Stimulated activated CD4-positive, alpha-beta T cell treated with anti-CD3 and anti-CD28 coated beads, Interleukin-1b, Interleukin-23, amount 100 ng/mL, for 4 hours (primary cell): ENCODE measurements at regions not wholly inside any gene's neighbourhood (a gene's known extent, or its start where the extent isn't known, plus 50 kb on each side); places are given as distances from the start of the nearest gene placed in this dataset.
"Not testable (repeated sequence)": the region's sequence is repeated elsewhere in the genome, so short reads cannot be mapped to it uniquely, and the experiment has no call there.

ENCODE experiments used
- DNase-seq, 2 donors: peaks; one replicate each; pipeline ENCODE4 v3.0.0-alpha.2; 2020; ENCODE audit warnings: low read depth in 2 of 2

DNA sequence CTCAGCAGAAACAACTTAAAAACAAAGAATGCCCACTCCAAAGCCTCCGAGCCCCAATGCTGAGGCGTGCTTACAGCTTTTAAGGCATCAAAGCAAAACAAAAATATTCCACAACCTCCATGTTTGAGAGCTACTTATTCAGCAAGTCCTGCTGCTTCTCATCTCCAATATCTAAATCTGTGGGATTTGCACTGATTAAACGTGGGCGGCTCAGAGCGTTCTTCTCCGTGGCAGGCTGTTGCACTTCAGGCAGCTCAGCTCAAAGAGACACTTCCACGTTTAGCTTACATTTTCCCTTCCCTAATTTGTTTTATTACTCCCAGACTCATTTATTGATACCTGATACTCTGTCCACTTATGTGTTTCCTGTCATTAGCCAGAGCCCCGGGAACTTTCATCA is 282.6 kb upstream of the MCTP2 start:
- no peak for DNase-seq

DNA sequence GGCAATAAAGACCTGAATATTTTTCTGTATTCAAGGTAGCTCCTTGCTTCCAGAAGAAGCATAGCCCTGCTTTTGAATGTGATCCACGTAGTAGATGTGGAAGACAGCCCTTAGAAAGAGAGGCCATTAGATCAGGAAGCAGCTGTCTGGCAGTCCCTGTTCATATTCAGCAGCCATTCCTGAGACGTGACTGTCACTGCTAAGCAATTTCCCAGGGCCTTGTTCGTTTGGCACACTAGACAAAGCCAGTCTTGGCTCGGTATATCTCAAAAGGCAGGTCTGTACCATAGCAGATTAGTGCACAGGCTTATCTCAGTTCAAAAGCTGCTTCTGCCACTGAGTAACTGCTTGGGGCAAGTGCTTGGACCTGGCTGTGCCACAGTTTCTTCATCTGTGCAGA is 287.8 kb upstream of the MCTP2 start:
- no peak for DNase-seq

DNA sequence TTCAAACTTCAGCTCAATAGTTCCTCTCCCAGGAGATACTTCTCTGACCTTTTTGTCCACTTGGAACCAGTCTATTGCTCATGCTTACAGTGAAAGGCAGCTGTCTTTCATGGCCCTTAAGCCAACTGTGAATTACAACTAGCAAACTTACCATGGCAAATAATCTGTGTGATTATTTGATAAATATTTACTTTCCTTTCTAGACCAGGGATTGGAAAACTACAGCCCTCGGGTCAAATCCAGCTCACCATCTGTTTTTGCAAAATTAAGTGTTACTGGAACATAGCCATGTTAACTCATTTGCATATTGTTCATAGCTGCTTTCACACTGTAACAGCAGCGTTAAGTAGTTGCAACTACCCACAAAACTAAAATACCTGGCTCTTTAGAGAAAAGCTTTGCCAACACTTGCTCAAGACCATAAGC is 289.1 kb upstream of the MCTP2 start:
- DNase-seq, result no peak

DNA sequence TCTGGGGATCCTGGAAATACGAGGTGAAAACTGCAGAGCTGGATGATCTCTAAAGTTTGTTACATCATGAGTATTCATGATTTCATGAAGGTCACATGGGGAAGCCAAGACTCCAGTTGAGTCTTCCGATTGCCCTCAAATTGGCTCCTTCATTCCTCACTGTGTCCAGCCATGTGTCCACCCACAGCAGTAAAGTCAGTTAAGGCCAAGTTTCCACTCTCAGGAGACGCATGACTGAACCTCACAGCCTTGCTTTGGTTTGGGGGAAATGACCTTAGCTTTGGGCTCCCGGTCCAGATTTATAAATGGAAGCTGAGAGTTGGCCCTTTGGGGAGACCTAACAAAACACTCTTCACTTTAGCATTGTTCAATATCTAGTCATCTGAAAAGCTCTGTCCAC is 289.7 kb upstream of the MCTP2 start:
- no peak for DNase-seq

DNA sequence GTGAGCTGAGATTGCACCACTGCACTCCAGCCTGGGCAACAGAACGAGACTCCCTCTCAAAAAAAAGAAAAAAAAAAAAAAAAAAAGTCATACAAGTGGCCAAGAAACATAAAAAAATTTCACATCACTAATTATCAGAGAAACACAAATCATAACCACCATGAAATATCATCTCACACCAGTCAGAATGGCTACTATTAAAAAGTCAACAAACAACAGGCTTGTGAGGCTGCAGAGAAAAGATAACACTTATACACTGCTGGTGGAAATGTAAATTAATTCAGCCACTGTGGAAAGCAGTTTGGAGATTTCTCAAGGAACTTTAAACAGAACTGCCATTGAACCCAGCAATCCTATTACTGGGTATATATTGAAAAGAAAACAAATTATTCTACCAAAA is 291.1 kb upstream of the MCTP2 start:
- DNase-seq, result no peak

DNA sequence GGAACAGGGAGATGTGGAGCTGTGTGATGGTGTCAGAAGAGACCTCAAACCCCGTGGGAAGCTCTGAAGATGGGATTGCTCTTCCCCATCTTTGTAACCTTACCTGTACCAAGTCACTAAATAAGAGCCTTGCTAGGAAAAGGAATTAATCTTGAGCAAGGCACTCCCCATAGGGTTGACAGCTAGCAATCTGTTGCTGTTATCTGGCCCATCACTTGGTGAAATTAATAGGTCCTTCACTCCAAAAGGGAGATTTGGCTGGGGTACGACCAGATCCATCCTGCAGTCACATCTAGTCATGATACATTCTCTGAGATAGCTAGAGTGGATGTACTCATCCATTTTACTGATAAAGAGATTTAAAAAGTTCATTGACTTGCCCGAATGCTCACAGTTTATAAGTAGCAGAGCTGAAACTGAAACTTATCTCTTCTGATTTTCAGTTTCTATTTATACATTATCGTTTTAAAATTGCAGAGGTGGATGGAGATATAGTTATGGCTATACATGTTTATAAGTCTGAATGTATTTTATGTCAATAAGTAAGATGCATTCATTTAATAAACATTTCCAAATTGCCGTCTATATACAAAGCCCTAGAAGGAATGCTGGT is 299.1 kb upstream of the MCTP2 start:
- DNase-seq, result no peak

DNA sequence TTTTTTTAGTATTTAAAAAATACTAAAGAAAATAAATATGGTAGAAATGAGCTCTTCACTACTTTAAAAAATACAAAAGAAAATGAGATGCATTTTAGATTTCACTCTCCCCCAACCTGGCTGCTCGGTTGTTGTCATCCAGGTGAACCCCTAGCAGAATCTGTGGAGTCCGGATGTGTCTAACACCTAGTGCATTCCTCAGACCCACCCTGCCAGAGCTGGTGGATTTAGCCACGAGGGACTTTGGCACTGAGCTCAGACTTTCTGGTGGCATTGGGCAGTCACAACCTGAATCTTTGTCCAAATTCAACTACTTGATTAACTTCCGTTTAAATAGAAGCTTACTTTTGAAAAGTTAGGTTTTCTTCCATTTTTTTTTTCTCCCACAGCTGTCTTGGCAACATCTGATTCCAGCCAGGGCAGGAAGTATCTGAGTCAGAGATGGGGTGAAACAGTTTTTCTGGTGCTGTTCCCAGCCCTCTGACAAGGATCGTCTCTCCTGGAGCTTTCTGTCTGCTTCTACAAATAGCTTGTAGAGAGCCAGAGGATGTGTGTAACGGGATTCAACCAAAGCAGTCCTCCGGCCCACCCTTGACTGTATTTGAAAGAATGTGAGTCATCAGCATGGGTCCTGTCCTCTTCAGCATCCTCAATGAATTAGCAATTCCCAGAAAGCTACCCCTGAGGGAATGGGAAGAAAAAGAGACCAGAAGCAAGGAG is 301.8 kb upstream of the MCTP2 start:
- DNase-seq, result no peak

DNA sequence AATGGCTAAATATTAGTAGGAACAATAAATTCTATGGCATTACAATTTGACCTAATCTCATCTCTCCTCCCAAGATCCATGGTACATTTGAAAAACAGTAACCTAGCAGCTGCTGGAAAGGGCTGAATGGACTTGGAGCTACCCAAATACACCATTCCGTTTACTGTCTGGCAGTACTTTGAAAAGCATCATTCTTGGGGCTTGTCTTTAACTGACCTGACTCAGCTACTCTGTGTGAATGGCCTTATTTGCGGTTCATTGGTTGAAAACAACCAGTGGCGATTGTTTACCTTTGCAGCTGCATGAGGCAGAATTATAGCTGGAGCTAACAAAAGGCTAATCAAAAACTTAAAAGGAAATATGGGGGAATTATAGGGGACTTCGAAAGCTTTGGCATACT is 311.2 kb upstream of the MCTP2 start:
- DNase-seq, result no peak

DNA sequence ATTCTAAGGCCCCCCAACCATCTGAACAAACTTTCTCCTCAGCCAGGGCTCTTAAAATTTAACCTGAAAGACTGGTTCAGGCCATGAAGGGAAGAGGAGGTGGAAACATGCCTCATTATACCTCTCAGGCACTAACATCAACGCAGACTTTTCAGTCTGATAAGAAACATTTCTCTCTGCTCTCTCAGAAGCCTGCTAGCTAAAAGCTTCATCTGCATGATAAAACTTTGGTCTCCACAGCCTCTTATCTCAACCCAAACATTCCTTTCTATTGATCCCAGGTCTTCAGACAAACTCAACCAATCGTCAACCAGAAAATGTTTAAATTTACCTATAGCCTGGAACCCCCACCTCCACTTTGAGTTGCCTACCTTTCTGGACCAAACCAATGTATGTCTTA is 312.6 kb upstream of the MCTP2 start:
- DNase-seq, result not testable (repeated sequence)

DNA sequence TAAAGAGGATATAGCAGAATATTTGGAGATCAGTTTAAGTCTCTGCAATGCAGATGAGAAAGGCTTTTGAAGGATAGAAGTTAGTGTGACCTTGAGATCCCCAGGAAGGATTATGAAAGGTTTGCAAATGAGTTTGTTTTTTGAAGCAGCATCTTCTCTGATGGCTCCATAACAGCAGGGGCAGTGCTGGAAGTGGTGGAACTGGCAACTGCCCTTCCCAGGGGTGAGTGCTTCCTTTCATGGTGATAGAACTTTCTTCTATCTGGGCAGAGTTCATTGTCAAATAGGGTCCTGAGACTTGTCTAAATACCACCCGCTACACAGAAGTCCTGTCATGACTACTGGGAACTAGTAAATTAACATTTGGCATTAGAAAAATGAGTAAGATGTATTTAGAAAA is 314.2 kb upstream of the MCTP2 start:
- DNase-seq, result no peak

DNA sequence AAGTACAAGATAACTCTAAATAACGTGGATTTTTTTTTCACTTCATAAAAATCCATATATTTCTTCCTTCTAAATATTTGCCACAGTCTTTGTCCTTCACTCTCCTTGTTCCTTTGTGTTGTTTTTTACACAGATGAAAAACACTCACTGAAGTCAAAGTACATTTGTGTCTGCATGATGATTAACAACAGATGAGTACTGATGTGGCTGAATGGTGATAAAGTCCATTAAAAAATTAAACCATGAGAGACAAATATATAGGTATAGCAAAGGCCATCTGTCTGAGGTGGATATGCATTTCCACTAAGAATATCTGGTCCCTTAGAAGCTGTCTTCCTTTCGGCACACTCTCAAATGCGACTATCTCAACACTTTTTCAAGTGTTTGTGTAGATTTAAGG is 317.5 kb upstream of the MCTP2 start:
- no peak for DNase-seq

DNA sequence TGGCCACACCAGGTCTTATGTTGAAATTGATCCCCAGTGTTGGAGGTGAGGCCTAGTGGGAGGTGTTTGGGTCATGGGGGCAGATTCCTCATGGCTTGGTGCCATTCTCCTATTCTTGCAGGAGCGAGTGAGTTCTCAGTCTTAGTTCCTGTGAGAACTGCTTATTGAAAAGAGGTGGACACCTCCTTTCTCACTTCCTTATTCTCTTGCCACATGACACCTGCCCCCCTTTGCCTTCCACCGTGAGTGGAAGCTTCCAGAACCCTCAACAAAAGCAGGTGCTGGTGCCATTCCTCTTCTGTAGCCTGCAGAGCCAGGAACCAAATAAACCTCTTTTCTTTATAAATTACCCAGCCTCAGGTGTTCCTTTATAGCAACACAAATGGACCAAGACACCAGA is 318.1 kb upstream of the MCTP2 start:
- DNase-seq, result no peak

DNA sequence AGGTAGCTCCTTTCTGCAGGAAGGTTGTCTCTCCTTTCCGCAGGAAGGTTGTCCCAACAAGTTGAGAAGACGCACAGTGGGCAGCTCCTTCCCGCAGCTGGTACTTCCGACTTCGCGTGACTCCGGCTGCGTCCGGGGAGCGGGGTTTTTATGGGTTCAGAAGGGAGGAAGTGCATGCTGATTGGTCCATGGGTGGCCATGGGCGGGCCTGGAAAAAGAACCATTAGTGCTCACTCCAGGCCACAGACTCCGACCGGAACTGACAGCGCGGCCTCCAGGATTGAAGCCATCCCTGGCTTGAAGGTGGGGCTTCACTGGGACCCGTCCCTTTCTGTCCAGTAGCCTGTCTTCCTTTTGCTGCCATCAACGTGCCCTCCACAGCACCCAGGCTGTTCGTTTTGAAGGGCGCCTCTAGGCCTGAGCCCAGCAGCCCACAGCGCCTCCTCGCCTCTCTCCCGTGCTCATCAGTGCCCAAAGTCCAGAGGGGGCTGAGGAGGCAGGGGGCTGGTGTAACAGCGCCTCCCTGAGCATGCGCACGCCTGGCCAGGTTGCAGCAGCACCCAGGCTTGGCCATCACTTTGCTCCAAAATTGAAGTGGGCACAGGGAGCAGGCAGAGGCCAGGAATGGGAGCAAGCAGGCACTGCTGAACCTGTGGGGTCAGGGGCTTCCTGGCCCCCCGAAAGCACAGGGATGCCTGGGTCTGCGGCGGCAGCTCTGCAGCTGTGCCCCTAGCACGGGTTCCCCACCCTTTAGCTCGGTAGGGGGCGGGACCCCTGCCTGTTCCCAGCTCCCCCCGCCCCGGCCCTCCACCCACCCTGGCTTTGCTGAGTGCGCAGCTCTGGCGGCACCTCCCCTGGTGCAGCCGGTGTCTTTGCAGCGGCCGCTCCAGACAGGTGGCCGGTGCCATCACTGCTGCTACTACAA is 330.6 kb upstream of the MCTP2 start:
- DNase-seq, result no peak

DNA sequence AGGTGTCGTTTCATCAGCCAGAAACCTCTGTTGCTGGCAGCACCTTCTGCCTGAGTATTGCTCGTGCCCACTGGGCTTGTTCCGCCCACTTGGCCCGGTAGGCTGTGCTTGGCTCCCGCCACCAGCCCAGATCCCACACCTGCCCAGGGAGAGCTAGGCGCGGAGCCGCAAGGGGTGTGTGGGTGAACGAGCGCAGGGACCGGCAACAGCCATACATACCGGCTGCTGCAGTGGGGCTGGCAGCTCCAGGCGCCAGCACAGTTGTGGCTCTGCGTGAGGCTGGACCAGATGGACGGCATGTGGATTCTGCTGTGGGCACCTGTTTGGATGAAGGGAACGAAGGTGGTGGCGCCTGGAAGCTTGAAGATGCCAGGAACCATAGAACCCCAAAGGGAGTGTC is 331.5 kb upstream of the MCTP2 start:
- DNase-seq, result no peak

DNA sequence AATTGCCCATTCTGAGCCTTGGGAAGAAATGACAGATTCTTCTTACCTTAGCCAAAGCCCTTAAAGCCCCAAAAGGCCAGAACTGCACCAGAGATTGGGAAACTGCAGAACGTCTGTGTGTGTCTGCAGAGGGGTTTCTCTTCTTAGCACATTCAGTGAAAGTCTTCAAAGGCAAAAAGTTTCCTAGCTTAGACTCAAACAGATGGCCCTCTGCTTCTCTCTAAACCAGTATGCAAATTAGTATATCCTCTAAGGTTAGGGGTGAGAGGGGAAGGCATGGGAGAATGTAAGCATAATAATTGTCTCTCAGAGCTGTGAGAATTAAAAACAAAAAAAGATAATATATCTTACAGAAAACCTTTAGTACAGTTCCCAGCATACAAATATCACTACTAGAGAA is 334.0 kb upstream of the MCTP2 start:
- no peak for DNase-seq

DNA sequence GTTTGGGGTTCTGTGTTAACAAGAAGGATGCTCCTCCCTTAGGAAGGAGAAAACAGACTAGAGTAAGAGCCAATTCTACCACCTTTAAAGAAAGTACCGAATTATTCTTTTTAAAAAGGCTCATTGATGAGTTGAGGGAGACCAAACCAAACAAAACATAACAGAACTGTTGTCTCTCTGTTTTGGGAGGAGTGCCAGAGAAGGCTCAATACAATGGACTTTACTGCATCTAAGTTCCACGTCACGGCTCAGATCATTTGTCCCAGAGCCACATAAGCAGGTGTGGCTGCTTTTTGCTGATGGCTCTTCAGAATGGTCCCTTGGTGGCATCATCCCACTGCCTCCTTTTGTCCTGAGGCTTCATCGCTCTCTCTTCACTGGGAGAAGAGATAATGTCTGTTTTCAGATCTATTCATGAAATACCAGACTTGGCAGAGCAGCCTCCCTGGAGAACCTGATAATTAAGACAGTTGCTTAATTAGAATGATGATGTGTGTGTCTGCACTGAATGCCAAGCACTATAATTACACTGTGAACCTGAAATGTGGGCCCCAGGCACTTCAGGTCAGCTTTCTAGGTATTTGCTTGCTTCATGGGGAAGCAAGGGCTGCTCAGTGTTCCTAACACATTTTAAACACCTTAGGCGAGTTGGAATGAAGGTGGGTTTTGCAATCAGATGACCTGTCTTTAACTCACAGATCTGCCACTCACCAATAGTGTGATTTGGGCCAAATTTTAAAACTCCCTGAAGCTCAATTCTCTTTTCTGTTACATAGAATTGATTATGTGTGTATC is 335.2 kb upstream of the MCTP2 start:
- DNase-seq, result no peak

DNA sequence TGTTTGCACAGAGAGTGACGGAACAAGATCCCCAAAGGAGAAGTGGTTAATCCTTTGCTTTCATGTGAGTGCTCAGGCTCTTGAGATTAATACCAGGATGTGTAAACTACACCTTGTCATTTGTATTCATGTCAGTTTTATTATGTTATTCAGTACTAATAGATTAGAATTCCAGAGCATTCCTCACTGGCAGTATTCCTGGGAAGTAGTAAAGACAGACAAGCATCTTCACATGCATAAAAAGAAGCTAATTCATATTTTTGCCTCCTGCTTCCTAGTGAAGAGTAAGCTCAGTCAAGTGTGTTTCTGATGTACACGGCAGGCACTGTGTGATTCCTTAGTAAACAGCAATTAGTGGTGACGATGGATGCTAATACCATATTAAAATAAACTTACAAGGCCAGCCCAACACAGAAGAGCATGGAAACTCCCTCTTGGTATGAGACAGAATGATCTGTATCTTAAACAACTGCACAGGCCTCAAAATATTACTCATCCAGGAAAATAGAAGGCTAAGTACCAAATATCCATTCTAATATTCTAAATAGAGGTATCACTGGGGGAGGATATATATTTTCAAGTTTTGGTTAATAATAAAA is 336.8 kb upstream of the MCTP2 start:
- DNase-seq, result no peak

DNA sequence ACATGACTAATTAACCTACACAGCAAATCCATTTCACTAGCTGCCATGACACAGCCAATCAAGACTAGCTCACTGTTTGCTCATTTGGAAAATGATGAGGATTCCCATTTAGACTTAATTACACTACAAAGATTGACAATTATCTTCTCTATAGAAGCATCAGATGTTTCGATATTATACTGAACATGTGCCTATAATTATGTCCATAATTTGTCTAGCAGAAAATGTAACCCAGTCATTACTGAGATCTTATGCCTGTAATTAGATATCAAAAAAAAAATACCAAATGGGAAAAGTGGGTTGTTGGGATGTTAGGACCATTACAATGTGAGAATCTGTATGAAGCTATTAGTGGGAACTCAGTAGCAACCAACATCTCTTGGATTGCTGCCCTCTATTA is 344.2 kb upstream of the MCTP2 start:
- DNase-seq, result no peak

DNA sequence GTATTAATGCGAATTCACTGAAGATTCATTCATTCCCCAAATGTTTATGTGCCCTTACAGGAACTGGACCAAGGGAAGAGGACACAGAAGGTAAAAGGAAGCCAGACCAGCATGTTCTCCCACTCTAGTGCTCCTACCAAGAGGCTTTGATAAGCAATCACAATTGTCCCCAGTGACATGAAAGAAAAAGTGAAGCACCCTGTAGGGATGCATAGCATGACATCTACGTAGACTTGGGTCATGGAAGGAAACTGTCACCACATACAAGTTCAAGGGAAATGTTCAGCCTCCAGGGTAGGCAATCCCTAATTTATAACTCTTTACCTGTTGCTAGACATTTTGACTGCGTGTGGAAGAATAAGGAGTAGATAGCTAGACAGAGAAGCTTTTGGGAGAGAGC is 348.6 kb upstream of the MCTP2 start:
- DNase-seq, result no peak

DNA sequence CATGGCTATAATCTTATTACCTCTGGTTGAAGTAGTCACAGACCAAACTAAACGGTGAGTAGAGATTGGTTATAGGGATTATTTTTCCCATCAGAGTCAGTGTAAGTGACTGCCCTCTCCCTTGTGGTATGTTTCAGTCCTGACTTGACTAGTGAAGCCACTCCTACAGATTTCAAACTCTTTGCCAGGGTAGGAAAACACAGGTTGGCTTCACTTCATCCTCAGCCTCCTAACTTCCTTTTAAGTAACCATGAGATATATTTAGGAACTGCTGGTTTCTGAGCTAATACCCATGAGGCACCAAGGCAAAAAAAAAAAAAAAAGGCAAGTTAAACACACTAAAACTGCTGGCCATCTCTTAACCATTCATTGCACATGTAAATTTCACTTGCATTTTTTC is 349.2 kb upstream of the MCTP2 start:
- DNase-seq, result no peak

DNA sequence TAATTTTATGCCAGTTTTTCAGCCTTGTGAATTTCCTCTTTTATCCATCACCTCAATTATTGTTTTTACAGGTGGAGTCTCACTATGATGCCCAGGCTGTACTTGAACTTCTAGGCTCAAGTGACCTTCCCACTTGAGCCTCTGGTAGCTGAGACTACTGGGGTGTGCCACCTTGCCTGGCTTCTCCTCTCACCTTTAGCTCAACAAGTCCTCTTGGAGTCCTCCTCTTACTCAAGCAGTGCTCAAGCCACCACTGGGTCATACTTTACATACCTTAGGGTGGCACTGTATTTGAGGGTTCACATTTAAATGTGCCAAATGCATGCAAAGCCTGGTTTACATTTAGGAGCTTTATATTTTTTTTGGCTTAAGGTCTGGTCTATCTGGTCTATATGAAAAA is 350.1 kb upstream of the MCTP2 start:
- DNase-seq, result no peak

DNA sequence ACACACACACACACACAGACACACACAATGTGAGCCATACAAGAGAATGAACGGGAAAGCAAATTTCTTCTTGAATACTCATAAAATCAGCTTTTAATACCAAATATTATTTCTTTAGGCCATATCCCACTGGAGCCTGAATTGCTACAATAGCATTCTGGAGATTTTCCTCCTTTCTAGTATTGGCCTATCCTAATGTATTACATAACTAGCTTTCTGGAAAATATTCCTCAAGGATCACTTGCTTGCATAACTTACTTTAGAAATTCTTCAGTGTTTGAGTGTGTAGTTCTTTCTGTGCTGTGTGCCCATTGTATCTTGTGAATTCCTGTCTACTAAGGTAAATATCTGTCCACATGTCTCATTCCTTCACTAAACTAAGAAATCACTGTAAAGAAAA is 351.0 kb upstream of the MCTP2 start:
- DNase-seq, result no peak
